ENCODE measurements at regions not wholly inside any gene's neighbourhood (a gene's known extent, or its start where the extent isn't known, plus 50 kb on each side); places are given as distances from the start of the nearest gene placed in this dataset.
"Not testable (repeated sequence)": the region's sequence is repeated elsewhere in the genome, so short reads cannot be mapped to it uniquely, and the experiment has no call there.

- no peaks in the 10 kb centered on the region for H3K4me1 ChIP-seq (ENCODE audit: control insufficient read depth in 1 of 2, insufficient read depth in 2 of 2, low read length in 2 of 2)
- no peak overlapping the region for H3K27ac ChIP-seq (ENCODE audit: low read depth, low read length)
- H3K4me3 ChIP-seq (ENCODE audit: low read depth in 1 of 2, low read length in 2 of 2), result no peak overlapping the region
- no peaks in the 10 kb centered on the region for H3K27me3 ChIP-seq (ENCODE audit: control insufficient read depth in 1 of 2, insufficient read depth in 2 of 2, low read length in 2 of 2)
- no peaks in the 10 kb centered on the region for H3K9me3 ChIP-seq (ENCODE audit: control insufficient read depth in 1 of 2, low read length in 2 of 2)
- no peaks in the 10 kb centered on the region for H3K36me3 ChIP-seq (ENCODE audit: control insufficient read depth in 1 of 2, insufficient read depth in 2 of 2, low read length in 2 of 2)
- no peak overlapping the region for H3K9ac ChIP-seq (ENCODE audit: low read depth in 1 of 2, low read length in 2 of 2)
Observed at GRCh38 chr3:69688400-69688799, 50.9 kb upstream of the MITF start.

- Histone ChIP-seq H3K9me3 (ENCODE audit: control insufficient read depth in 1 of 2, low read length in 2 of 2) (no peaks in the 10 kb centered on the region), H3K36me3 (ENCODE audit: control insufficient read depth in 1 of 2, insufficient read depth in 2 of 2, low read length in 2 of 2) (no peaks in the 10 kb centered on the region), H3K27me3 (ENCODE audit: control insufficient read depth in 1 of 2, insufficient read depth in 2 of 2, low read length in 2 of 2) (no peaks in the 10 kb centered on the region), H3K27ac (ENCODE audit: low read depth, low read length) (no peak overlapping the region), H3K4me1 (ENCODE audit: control insufficient read depth in 1 of 2, insufficient read depth in 2 of 2, low read length in 2 of 2) (no peaks in the 10 kb centered on the region), H3K4me3 (ENCODE audit: low read depth in 1 of 2, low read length in 2 of 2) (no peak overlapping the region), H3K9ac (ENCODE audit: low read depth in 1 of 2, low read length in 2 of 2) (no peak overlapping the region)
Observed at GRCh38 chr3:69687641-69688040, 51.6 kb upstream of the MITF start.

DNA sequence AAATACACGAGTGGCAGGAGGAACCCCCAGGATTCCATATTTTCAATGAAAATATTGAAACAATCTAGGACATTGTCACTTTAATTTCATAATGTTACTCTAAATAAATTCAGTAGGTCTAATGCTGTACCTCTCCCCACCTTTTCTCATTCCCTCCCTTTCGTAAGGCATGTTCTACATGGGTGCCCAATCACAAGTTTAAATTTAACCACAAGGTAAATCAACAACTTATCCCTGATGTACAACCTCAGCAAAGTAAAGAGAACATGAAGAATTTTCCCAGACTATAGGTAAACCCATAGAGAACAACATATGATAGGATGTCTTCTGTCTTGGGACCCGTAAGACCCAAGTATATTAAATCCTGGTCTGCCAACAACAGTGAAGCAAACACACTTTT, 53.2 kb upstream of the MITF start:
- H3K4me1 ChIP-seq (ENCODE audit: control insufficient read depth in 1 of 2, insufficient read depth in 2 of 2, low read length in 2 of 2), result no peaks in the 10 kb centered on the region
- no peaks in the 10 kb centered on the region for H3K36me3 ChIP-seq (ENCODE audit: control insufficient read depth in 1 of 2, insufficient read depth in 2 of 2, low read length in 2 of 2)
- no peaks in the 10 kb centered on the region for H3K27me3 ChIP-seq (ENCODE audit: control insufficient read depth in 1 of 2, insufficient read depth in 2 of 2, low read length in 2 of 2)
- no peaks in the 10 kb centered on the region for H3K9me3 ChIP-seq (ENCODE audit: control insufficient read depth in 1 of 2, low read length in 2 of 2)
- no peak overlapping the region for H3K9ac ChIP-seq (ENCODE audit: low read depth in 1 of 2, low read length in 2 of 2)
- H3K27ac ChIP-seq (ENCODE audit: low read depth, low read length), result no peak overlapping the region
- no peak overlapping the region for H3K4me3 ChIP-seq (ENCODE audit: low read depth in 1 of 2, low read length in 2 of 2)

GRCh38 chr3:69684309-69684961, 54.8 kb upstream of the MITF start:
- Histone ChIP-seq H3K27me3 (ENCODE audit: control insufficient read depth in 1 of 2, insufficient read depth in 2 of 2, low read length in 2 of 2) (no peaks in the 10 kb centered on the region), H3K36me3 (ENCODE audit: control insufficient read depth in 1 of 2, insufficient read depth in 2 of 2, low read length in 2 of 2) (no peaks in the 10 kb centered on the region), H3K9me3 (ENCODE audit: control insufficient read depth in 1 of 2, low read length in 2 of 2) (no peaks in the 10 kb centered on the region), H3K9ac (ENCODE audit: low read depth in 1 of 2, low read length in 2 of 2) (no peak overlapping the region), H3K27ac (ENCODE audit: low read depth, low read length) (no peak overlapping the region), H3K4me1 (ENCODE audit: control insufficient read depth in 1 of 2, insufficient read depth in 2 of 2, low read length in 2 of 2) (no peaks in the 10 kb centered on the region), H3K4me3 (ENCODE audit: low read depth in 1 of 2, low read length in 2 of 2) (no peak overlapping the region)

GRCh38 chr3:69683082-69683806, 56.0 kb upstream of the MITF start:
- Histone ChIP-seq H3K27me3 (ENCODE audit: control insufficient read depth in 1 of 2, insufficient read depth in 2 of 2, low read length in 2 of 2) (no peaks in the 10 kb centered on the region), H3K9ac (ENCODE audit: low read depth in 1 of 2, low read length in 2 of 2) (no peak overlapping the region), H3K36me3 (ENCODE audit: control insufficient read depth in 1 of 2, insufficient read depth in 2 of 2, low read length in 2 of 2) (no peaks in the 10 kb centered on the region), H3K4me1 (ENCODE audit: control insufficient read depth in 1 of 2, insufficient read depth in 2 of 2, low read length in 2 of 2) (no peaks in the 10 kb centered on the region), H3K27ac (ENCODE audit: low read depth, low read length) (no peak overlapping the region), H3K4me3 (ENCODE audit: low read depth in 1 of 2, low read length in 2 of 2) (no peak overlapping the region), H3K9me3 (ENCODE audit: control insufficient read depth in 1 of 2, low read length in 2 of 2) (no peaks in the 10 kb centered on the region)

DNA sequence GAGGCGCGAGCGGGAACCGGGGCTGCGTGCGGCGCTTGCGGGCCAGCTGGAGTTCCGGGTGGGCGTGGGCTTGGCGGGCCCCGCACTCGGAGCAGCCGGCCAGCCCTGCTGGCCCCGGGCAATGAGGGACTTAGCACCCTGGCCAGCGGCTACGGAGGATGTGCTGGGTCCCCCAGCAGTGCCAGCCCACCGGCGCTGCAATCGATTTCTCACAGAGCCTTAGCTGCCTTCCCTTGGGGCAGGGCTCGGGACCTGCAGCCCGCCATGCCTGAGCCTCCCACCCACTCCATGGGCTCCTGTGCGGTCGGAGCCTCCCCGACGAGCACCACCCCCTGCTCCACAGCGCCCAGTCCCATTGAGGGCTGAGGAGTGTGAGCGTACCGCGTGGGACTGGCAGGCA, 61.8 kb upstream of the MITF start:
- H3K4me3 ChIP-seq (ENCODE audit: low read depth in 1 of 2, low read length in 2 of 2); H3K27me3 ChIP-seq (ENCODE audit: control insufficient read depth in 1 of 2, insufficient read depth in 2 of 2, low read length in 2 of 2); H3K36me3 ChIP-seq (ENCODE audit: control insufficient read depth in 1 of 2, insufficient read depth in 2 of 2, low read length in 2 of 2); H3K9me3 ChIP-seq (ENCODE audit: control insufficient read depth in 1 of 2, low read length in 2 of 2); H3K27ac ChIP-seq (ENCODE audit: low read depth, low read length); H3K4me1 ChIP-seq (ENCODE audit: control insufficient read depth in 1 of 2, insufficient read depth in 2 of 2, low read length in 2 of 2); H3K9ac ChIP-seq (ENCODE audit: low read depth in 1 of 2, low read length in 2 of 2): not testable (repeated sequence)

- Histone ChIP-seq H3K27ac (ENCODE audit: low read depth, low read length) (no peak overlapping the region), H3K4me1 (ENCODE audit: control insufficient read depth in 1 of 2, insufficient read depth in 2 of 2, low read length in 2 of 2) (no peaks in the 10 kb centered on the region), H3K27me3 (ENCODE audit: control insufficient read depth in 1 of 2, insufficient read depth in 2 of 2, low read length in 2 of 2) (no peaks in the 10 kb centered on the region), H3K9ac (ENCODE audit: low read depth in 1 of 2, low read length in 2 of 2) (no peak overlapping the region), H3K4me3 (ENCODE audit: low read depth in 1 of 2, low read length in 2 of 2) (no peak overlapping the region), H3K9me3 (ENCODE audit: control insufficient read depth in 1 of 2, low read length in 2 of 2) (no peaks in the 10 kb centered on the region), H3K36me3 (ENCODE audit: control insufficient read depth in 1 of 2, insufficient read depth in 2 of 2, low read length in 2 of 2) (no peaks in the 10 kb centered on the region)
Observed at GRCh38 chr3:69675786-69676530, 63.3 kb upstream of the MITF start.

DNA sequence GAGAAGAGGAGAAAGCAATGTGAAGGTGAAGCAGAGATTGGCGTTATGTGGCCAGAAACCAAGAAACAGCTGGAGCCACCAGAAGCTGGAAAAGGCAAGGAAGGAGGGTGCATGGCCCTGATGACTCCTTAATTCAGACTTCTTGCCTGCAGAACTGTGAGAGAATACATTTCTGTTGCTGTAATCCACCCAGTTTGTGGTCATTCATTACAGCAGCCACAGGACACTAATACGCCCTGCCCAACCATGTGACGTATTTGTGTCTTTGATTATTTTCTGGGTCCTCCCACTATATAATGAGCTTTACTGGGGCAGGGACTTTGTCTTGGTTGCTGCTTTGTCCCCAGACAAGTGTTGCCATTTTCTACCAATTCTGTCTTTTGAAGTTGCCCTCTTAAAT, 64.5 kb upstream of the MITF start:
- no peaks in the 10 kb centered on the region for H3K27me3 ChIP-seq (ENCODE audit: control insufficient read depth in 1 of 2, insufficient read depth in 2 of 2, low read length in 2 of 2)
- H3K9me3 ChIP-seq (ENCODE audit: control insufficient read depth in 1 of 2, low read length in 2 of 2), result no peaks in the 10 kb centered on the region
- H3K4me1 ChIP-seq (ENCODE audit: control insufficient read depth in 1 of 2, insufficient read depth in 2 of 2, low read length in 2 of 2), result no peaks in the 10 kb centered on the region
- no peak overlapping the region for H3K4me3 ChIP-seq (ENCODE audit: low read depth in 1 of 2, low read length in 2 of 2)
- no peak overlapping the region for H3K27ac ChIP-seq (ENCODE audit: low read depth, low read length)
- H3K9ac ChIP-seq (ENCODE audit: low read depth in 1 of 2, low read length in 2 of 2), result no peak overlapping the region
- H3K36me3 ChIP-seq (ENCODE audit: control insufficient read depth in 1 of 2, insufficient read depth in 2 of 2, low read length in 2 of 2), result no peaks in the 10 kb centered on the region

DNA sequence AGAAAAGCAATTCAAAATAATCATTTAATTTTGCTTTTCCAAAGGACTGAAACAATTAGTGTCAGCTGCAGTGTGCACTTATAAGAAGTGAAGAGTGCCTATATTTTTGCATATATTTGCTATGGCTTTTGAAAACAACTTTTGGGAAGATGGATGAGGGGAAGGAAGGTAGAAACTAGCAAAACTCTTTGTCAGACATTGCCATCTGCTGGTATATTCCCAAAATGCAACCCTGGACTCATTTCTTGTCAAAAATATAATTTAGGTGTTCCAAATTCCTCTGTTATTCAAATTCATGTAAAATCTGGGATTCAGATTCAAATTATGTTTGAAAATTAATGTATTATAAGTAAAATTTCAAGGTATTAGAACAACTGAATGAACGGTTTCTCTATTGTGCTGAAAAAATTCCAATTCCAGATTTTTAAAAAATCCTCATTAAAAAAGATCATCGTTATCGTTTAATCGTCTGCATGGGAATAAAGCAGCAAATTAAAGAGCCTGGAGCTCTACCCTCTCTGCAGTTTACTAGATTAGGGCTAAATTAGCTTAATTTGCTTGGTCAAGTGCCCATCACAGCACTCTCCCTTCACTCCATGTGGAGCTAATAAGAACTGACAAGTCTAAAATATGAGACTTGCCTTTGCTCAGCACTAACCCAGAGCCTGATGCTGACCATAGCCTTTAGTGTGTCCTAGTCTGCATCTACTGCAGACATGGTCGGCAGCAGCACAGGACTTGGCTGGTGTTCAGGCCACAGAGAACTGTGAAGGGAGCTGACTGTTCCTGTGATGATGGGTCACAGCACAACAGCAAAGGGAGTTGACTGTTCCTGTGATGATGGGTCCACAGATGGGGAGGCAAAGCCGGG, 67.9 kb upstream of the MITF start:
- H3K27me3 ChIP-seq (ENCODE audit: control insufficient read depth in 1 of 2, insufficient read depth in 2 of 2, low read length in 2 of 2), result no peaks in the 10 kb centered on the region
- H3K36me3 ChIP-seq (ENCODE audit: control insufficient read depth in 1 of 2, insufficient read depth in 2 of 2, low read length in 2 of 2), result no peaks in the 10 kb centered on the region
- H3K27ac ChIP-seq (ENCODE audit: low read depth, low read length), result no peak overlapping the region
- H3K4me1 ChIP-seq (ENCODE audit: control insufficient read depth in 1 of 2, insufficient read depth in 2 of 2, low read length in 2 of 2), result no peaks in the 10 kb centered on the region
- no peak overlapping the region for H3K4me3 ChIP-seq (ENCODE audit: low read depth in 1 of 2, low read length in 2 of 2)
- no peak overlapping the region for H3K9ac ChIP-seq (ENCODE audit: low read depth in 1 of 2, low read length in 2 of 2)
- H3K9me3 ChIP-seq (ENCODE audit: control insufficient read depth in 1 of 2, low read length in 2 of 2), result peaks cover 0 to 2% of the 10 kb centered on the region in 2 donors

Data from duodenal mucosa (tissue), 2 donors.